Effector memory CD8-positive, alpha-beta T cell (primary cell): ENCODE measurements at regions not wholly inside any gene's neighbourhood (a gene's known extent, or its start where the extent isn't known, plus 50 kb on each side); places are given as distances from the start of the nearest gene placed in this dataset.
"Not testable (repeated sequence)": the region's sequence is repeated elsewhere in the genome, so short reads cannot be mapped to it uniquely, and the experiment has no call there.

Experiments
- ATAC-seq: fragments of 150-1000 bp; cut with Tn5 transposase; replicated peaks from 2 replicates; pipeline ENCODE4 v1.10.0; 2021; ENCODE audit warnings: mild to moderate bottlenecking, moderate library complexity
- DNase-seq, 3 experiments: peaks; one replicate each; pipeline ENCODE4 v3.0.0; 2021
- H3K27ac Mint-ChIP-seq, 2 donors: one replicate each; pipeline ENCODE4 v1.8.0; 2022; ENCODE audit warnings: mild to moderate bottlenecking in 2 of 2, mixed read lengths in 2 of 2, moderate library complexity in 2 of 2
- H3K27me3 Mint-ChIP-seq, 2 donors: one replicate each; pipeline ENCODE4 v1.8.0; 2022; ENCODE audit warnings: mixed read lengths in 2 of 2
- H3K36me3 Mint-ChIP-seq: one replicate; pipeline ENCODE4 v1.8.0; 2022; ENCODE audit warnings: mild to moderate bottlenecking, moderate library complexity, mixed read lengths; ENCODE audit not compliant: insufficient read depth
- H3K4me1 Mint-ChIP-seq, 2 donors: one replicate each; pipeline ENCODE4 v1.8.0; 2022; ENCODE audit warnings: low read depth in 2 of 2, mixed read lengths in 2 of 2
- H3K4me3 Mint-ChIP-seq, 2 donors: one replicate each; pipeline ENCODE4 v1.8.0; 2022; ENCODE audit warnings: mild to moderate bottlenecking in 2 of 2, mixed read lengths in 2 of 2, moderate library complexity in 2 of 2
- H3K9me3 Mint-ChIP-seq, 2 donors: one replicate each; pipeline ENCODE4 v1.8.0; 2022; ENCODE audit warnings: mixed read lengths in 2 of 2

DNA sequence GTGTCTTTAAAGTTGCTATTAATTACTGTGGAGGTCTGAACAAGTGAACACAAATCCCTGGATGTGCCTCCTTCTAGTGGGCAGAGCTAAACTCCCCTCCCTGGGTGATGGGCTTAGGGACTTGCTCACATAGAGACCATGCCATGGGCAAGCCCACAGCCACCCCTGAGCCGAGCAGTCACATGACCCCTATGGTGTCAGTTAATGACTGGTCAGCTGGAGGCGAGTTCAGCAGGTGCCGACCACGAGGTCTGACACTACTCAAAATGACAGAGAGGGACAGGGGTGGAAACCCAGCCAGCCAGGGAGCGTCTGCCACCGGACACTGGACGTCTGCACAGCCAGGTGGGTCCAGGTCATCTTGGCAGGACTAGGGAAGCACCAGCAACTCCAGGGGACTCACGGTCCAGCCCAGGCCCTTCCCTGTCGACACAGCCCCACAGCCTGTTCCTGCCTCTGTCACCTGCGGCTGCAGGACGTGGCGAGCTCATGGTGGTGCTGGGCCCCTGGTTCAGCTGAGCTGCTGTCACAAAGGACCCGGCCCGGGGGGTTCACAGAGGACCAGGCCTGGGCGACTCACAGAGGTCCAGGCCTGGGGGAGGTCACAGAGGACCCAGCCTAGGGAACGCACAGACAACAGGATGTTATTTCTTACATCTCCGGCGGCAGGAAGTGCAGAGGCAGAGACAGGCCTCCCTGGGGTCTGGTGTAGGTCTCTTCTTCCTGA is 135.0 kb downstream of the BRD1 start:
- Mint-ChIP-seq H3K4me3 (no peak overlapping the region), H3K27me3 (peaks cover 35 to 63% of the 10 kb centered on the region in 2 donors), H3K4me1 (no peaks in the 10 kb centered on the region), H3K9me3 (no peaks in the 10 kb centered on the region), H3K27ac (no peak overlapping the region), H3K36me3 (no peaks in the 10 kb centered on the region)
- DNase-seq = no peak
- no peak for ATAC-seq

DNA sequence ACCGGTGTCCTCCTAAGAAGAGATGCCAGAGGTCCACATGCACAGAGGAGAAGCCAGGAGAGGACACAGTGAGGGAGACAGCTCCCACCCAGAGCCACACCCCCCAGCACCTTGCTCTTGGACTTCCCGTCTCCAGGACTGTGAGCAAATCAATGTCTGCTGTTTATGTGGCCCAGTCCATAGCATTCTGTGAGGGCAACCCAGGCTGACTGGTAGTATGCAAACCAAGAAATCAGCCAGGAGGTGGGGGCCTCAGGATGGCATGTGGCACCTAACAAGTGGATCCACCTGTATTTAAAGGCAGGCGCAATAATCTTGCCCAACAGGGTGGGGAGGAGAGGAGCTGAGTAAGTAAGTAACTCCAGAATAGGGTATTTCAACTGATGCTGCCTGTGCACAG is 136.4 kb downstream of the BRD1 start:
- peaks cover 1% of the 10 kb centered on the region for H3K36me3 Mint-ChIP-seq
- no peak for ATAC-seq
- no peaks in the 10 kb centered on the region for H3K9me3 Mint-ChIP-seq
- H3K4me3 Mint-ChIP-seq = no peak overlapping the region
- H3K27ac Mint-ChIP-seq = no peak overlapping the region
- no peak for DNase-seq
- H3K4me1 Mint-ChIP-seq = no peaks in the 10 kb centered on the region
- peaks cover 39 to 72% of the 10 kb centered on the region in 2 donors for H3K27me3 Mint-ChIP-seq

DNA sequence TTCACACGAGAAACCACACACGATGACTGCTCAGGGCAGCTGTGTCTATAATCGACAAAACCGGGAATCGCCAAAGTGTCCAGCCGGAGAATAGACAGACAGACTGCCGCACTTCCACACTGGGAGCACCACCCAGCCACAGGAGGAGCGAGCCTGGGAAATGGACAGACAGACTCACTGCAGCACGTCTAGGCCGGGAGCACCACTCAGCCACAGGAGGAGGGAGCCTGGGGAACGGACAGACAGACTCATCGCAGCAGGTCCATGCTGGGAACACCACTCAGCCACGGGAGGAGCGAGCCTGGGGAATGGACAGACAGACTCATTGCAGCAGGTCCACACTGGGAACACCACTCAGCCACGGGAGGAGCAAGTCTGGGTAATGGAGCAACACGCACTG is 137.2 kb downstream of the BRD1 start:
- Mint-ChIP-seq H3K27ac (no peak overlapping the region), H3K27me3 (peaks cover 39 to 80% of the 10 kb centered on the region in 2 donors), H3K4me3 (no peak overlapping the region), H3K9me3 (no peaks in the 10 kb centered on the region), H3K36me3 (peaks cover 5% of the 10 kb centered on the region), H3K4me1 (no peaks in the 10 kb centered on the region)
- DNase-seq (no peak), ATAC-seq (no peak)

DNA sequence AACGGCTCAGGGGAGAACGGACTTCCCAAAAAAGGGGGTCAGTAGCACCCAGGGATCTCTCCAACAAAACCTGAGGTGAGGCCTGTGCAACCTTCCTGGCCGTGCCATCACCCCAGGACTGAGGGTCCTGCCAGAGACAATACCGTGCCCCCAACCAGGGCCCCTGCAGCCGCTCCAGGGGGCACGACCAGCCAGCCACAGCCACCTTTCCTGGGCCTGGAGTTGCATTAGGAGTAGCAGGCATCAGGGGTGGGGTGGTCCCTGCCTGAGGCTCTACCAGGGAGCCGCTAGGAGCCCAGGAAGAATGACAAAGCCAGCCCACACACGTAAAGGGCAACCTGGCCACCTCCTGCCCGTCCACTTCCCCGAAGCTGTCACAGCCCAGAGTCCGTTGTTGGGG is 137.8 kb downstream of the BRD1 start:
- DNase-seq (no peak), ATAC-seq (no peak)
- H3K9me3 Mint-ChIP-seq = no peaks in the 10 kb centered on the region
- no peaks in the 10 kb centered on the region for H3K4me1 Mint-ChIP-seq
- peaks cover 5% of the 10 kb centered on the region for H3K36me3 Mint-ChIP-seq
- H3K27me3 Mint-ChIP-seq = peaks cover 43 to 86% of the 10 kb centered on the region in 2 donors
- H3K27ac Mint-ChIP-seq = no peak overlapping the region
- no peak overlapping the region for H3K4me3 Mint-ChIP-seq

DNA sequence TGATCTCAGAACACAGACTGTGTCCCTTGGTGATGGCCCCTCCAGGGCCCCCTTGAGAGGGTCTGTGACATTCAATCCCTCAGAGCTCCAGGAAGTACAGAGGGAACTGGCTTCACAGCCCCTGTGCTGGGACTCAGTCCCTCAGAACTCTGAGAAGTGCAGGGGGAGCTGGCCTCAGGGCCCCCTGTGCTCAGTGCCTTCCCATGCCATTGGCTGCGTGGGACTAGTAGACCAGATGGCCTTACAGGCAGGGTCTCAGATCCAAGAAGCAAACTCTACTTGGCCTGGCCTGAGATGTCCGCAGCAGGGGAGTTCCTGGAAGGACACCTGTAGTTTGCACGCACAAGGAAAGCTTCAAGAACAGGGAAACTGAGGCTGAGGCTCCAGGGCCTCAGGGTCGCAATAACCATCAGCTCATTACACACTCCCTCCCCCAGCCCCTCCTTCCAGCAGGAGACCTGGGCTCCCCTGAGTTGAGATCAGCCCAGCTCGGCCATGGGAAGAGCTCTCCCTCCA is 138.4 kb downstream of the BRD1 start:
- no peak overlapping the region for H3K4me3 Mint-ChIP-seq
- no peak overlapping the region for H3K27ac Mint-ChIP-seq
- peaks cover 49 to 92% of the 10 kb centered on the region in 2 donors for H3K27me3 Mint-ChIP-seq
- peaks cover 5% of the 10 kb centered on the region for H3K36me3 Mint-ChIP-seq
- DNase-seq (no peak), ATAC-seq (no peak)
- H3K4me1 Mint-ChIP-seq = no peaks in the 10 kb centered on the region
- no peaks in the 10 kb centered on the region for H3K9me3 Mint-ChIP-seq

DNA sequence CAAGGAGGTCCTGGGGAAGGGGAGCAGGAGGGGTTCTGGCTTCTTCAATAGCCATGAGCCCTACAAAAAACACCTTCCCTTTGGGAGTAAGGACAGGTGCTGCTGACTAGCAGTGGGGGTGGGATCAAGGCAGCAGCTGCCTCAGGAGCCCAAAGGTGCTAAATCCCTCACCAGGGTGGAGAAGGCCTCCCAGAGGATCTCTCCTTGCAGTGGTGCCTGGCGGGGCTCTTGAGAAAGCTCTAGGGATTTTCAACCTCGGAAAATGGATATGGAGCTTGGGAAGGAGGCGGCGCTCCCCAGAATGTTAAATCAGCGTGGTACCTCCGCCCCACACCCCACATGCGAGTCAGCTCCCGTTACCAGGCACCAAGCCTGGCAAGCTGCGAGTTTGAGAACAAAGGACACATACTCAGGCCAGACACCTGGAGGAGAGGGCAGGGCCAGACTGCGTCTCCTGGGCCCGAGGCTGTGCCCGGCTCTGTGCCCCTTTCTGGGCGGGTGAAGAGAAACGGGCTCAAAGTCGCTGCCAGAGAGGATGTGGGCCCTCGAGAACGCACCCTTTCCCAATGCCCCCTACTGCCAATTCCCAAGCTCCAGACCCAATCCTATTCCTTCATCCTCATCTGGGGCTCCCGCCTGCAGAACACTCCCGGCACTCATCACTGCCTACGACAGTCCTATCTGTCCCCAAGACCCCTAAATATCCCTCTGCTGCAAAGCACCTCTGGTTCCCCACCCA is 139.0 kb downstream of the BRD1 start:
- H3K36me3 Mint-ChIP-seq = peaks cover 5% of the 10 kb centered on the region
- DNase-seq (no peak), ATAC-seq (no peak)
- no peak overlapping the region for H3K4me3 Mint-ChIP-seq
- peaks cover 50 to 94% of the 10 kb centered on the region in 2 donors for H3K27me3 Mint-ChIP-seq
- no peaks in the 10 kb centered on the region for H3K9me3 Mint-ChIP-seq
- no peak overlapping the region for H3K27ac Mint-ChIP-seq
- H3K4me1 Mint-ChIP-seq = no peaks in the 10 kb centered on the region

DNA sequence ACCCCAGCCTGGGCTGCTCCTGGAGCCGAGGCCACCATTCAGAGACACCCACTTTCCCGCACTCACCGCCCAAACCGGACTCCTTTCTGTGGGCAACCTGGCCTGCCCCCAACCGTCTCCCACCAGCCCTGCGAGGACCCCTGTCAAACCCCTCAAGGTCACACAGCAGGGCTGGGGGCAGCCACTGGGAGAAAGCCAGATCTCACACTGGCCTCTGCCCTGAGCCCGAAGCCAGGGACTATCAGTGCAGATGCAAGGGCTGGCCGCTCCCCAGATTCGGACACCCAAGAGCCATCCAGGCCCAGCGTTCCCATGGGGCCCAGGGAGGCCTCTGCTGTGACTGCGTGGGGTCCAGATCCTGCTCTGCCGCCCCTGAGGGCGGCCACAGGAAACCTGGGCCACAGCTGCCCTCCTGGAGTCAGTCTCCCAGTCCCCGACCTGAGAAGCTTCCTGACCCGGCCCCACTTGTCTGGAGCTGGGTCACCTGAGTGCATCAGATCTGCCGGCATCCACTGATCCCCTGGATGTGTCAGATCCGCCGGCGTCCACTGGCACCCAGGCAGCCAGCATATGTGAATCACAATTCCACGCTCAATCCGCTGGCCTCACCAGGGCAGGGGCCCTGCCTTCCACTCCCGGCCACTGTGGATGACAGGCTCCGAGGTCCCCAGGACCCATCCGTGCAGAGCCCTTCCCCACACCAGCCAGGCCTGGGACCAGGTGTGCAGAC is 139.7 kb downstream of the BRD1 start:
- DNase-seq (no peak), ATAC-seq (no peak)
- Mint-ChIP-seq H3K9me3 (no peaks in the 10 kb centered on the region), H3K27ac (no peak overlapping the region), H3K4me3 (no peak overlapping the region), H3K4me1 (no peaks in the 10 kb centered on the region), H3K36me3 (peaks cover 5% of the 10 kb centered on the region), H3K27me3 (peaks cover 50 to 89% of the 10 kb centered on the region in 2 donors)

DNA sequence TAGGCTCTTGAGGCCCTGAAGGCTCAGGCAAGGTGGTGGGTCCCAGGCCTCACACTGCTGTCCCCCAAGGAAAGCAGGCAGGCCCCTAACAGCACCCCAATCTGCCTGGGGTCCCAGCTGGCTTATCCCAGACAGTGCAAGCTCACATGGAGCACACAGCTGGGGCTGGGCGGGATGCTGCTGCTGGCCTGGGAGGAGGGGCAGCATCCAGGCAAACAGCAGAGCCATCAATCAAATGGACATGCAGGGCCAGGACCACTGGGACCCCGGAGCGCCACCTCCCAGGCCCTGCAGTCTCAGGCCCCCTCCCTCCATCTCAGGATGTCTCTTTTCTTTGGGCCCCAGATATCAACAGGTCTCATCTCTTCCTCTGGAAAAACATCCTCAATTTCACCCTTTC is 140.3 kb downstream of the BRD1 start:
- Mint-ChIP-seq H3K9me3 (no peaks in the 10 kb centered on the region), H3K4me1 (no peaks in the 10 kb centered on the region), H3K27me3 (peaks cover 48 to 83% of the 10 kb centered on the region in 2 donors), H3K36me3 (peaks cover 5% of the 10 kb centered on the region), H3K27ac (no peak overlapping the region), H3K4me3 (no peak overlapping the region)
- no peak for DNase-seq
- ATAC-seq = no peak

DNA sequence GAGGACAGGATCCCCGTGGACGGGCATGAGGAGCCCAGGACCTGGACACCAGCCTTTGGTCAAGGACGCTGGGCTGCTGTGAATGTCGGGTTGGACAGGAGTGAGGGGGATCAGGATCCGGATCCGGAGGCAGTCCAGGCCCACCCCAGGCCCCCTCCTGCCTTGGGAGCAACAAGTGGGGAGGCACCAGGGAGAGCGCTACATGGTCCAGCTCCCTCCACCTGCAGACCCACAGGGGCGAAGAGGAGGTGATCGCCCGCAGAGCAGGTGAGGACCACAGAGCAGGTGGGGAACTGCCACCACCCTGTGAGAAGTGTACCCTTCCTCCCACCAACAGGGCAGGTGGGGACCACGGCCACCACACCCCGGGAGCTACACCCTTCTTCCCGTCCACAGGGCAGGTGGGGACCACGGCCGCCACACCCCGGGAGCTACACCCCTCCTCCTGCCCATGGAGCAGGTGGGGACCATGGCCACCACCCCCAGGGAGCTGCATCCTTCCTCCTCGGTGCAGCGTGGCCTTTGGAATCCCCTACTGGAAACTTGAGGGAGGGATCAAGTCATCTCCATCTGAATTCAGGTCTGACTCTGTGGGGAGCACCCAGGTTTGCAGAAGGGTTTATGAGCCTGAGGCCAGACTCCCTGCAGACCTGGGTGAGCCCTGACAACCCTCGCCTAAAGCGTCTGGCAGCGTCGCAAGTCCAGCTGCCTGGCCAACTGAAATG is 141.0 kb downstream of the BRD1 start:
- ATAC-seq = no peak
- Mint-ChIP-seq H3K4me3 (no peak overlapping the region), H3K27ac (no peak overlapping the region), H3K4me1 (no peaks in the 10 kb centered on the region), H3K9me3 (no peaks in the 10 kb centered on the region), H3K27me3 (peaks cover 42 to 76% of the 10 kb centered on the region in 2 donors), H3K36me3 (peaks cover 5% of the 10 kb centered on the region)
- no peak for DNase-seq

DNA sequence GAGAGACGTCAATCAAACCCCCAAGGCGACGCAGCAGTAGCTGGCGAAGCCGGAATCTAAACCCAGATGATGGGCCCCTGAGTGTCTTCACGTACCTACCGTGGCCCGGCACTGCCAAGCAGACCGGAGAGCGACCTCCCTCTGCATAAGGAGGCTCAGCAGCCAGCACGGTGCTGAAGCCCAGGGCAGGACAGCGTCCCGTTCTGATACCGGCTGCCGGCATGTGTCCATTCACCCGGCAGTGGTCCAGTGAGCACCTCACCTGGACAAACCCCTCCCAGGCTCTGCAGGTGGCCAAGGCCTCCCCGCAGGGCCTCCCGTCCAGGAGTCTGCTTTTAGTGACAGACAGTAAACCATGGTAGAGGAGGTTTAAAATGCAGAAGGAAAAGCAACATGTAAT is 142.0 kb downstream of the BRD1 start:
- H3K4me3 Mint-ChIP-seq = no peak overlapping the region
- H3K9me3 Mint-ChIP-seq = no peaks in the 10 kb centered on the region
- H3K27me3 Mint-ChIP-seq = peaks cover 32 to 66% of the 10 kb centered on the region in 2 donors
- no peak overlapping the region for H3K27ac Mint-ChIP-seq
- H3K4me1 Mint-ChIP-seq = no peaks in the 10 kb centered on the region
- DNase-seq (no peak), ATAC-seq (no peak)
- H3K36me3 Mint-ChIP-seq = peaks cover 5% of the 10 kb centered on the region

DNA sequence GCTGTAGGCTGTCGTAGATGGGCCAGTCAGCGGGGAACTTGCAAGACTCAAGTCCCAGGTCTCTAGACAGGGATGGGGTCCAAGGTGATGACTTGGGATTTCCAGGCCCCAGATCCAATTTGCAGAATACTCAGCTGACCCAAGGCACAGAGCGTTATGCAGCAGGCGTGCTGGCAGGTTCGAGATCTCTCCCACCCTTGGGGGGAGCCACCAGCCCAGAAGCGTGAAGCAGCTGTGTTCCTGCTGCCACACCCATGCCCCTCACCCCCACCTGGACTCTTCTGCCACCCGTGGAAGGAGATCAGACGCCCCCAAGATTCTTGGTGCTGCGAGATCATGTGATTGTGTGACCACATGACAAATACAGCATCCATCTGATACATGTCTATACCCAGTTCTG is 142.6 kb downstream of the BRD1 start:
- no peaks in the 10 kb centered on the region for H3K4me1 Mint-ChIP-seq
- ATAC-seq (no peak), DNase-seq (no peak)
- no peaks in the 10 kb centered on the region for H3K9me3 Mint-ChIP-seq
- peaks cover 5% of the 10 kb centered on the region for H3K36me3 Mint-ChIP-seq
- H3K27me3 Mint-ChIP-seq = peaks cover 26 to 61% of the 10 kb centered on the region in 2 donors
- no peak overlapping the region for H3K4me3 Mint-ChIP-seq
- H3K27ac Mint-ChIP-seq = no peak overlapping the region

DNA sequence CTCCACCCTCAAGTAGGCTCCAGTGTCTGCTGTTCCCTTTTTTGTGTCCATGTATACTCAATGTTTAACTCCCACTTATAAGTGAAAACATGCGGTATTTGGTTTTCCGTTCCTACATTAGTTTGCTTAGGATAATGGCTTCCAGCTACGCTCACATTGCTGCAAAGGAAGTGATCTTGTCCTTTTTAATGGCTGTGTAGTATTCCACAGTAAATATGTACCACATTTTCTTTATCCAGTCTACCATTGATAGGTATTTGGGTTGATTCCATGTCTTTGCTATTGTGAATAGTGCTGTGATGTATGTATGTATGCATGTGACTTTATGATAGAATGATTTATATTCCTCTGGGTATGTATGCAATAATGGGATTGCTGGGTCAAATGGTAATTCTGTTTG is 144.6 kb downstream of the BRD1 start:
- ATAC-seq = no peak
- Mint-ChIP-seq H3K36me3 (peaks cover 5% of the 10 kb centered on the region), H3K27ac (no peak overlapping the region), H3K4me3 (no peak overlapping the region), H3K27me3 (peaks cover 28 to 56% of the 10 kb centered on the region in 2 donors), H3K9me3 (no peaks in the 10 kb centered on the region), H3K4me1 (no peaks in the 10 kb centered on the region)
- no peak for DNase-seq

DNA sequence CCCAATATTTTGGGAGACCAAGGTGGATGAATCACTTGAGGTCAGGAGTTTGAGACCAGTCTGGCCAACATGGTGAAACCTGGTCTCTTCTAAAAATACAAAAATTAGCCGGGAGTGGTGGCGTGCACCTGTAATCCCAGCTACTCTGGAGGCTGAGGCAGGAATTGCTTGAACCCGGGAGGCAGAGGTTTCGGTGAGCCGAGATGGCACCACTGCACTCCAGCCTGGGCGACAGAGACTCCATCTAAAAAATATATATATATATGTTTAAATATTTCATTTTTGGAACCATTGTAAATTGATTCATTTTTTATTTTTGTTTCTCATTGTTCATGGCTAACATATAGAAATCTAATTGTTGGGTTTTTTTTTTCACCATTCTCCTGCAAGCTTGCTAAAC is 146.9 kb downstream of the BRD1 start:
- not testable (repeated sequence) for ATAC-seq, DNase-seq, H3K36me3 Mint-ChIP-seq, H3K9me3 Mint-ChIP-seq, H3K27ac Mint-ChIP-seq, H3K4me3 Mint-ChIP-seq, H3K4me1 Mint-ChIP-seq
- H3K27me3 Mint-ChIP-seq = peaks cover 29 to 51% of the 10 kb centered on the region in 2 donors
